GM12878 (cell line): ENCODE measurements at regions not wholly inside any gene's neighbourhood (a gene's known extent, or its start where the extent isn't known, plus 50 kb on each side); places are given as distances from the start of the nearest gene placed in this dataset.

Source experiments
- POLR2AphosphoS5 ChIP-seq: IDR thresholded peaks from 2 replicates; pipeline ENCODE4 v1.6.1; 2011; ENCODE audit warnings: mild to moderate bottlenecking, low read length, inconsistent platforms
- SP1 ChIP-seq: IDR thresholded peaks from one replicate; pipeline ENCODE4 v1.6.1; 2011; ENCODE audit warnings: low read depth, low read length

GRCh38 chr17:77002103-77003045 lies 134.2 kb downstream of the MGAT5B start:
- TF ChIP-seq SP1 (no peak), POLR2AphosphoS5 (no peak)
